ENCODE measurements at regions not wholly inside any gene's neighbourhood (a gene's known extent, or its start where the extent isn't known, plus 50 kb on each side); places are given as distances from the start of the nearest gene placed in this dataset.

DNA sequence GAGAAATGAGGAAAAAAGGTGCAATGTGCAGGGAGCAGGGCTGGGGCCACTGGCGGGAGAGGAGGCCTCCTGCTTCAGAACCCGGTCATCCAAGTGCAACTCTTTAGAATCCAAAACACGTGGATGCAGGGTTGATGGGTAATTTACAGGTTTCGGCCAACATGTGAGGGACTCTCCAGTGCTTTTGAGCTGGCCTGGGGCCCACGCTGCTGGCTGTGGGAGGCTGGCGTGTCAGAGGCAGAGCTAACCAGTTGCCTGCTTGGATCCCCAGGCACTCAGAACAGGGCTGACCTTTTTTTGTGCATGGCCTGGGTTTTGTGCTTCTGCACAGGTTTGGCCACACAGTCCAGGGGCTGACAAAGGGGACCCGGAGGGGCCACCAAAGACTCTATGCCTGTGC is 61.6 kb downstream of the GADD45G start:
- TF ChIP-seq, protein P1, sequence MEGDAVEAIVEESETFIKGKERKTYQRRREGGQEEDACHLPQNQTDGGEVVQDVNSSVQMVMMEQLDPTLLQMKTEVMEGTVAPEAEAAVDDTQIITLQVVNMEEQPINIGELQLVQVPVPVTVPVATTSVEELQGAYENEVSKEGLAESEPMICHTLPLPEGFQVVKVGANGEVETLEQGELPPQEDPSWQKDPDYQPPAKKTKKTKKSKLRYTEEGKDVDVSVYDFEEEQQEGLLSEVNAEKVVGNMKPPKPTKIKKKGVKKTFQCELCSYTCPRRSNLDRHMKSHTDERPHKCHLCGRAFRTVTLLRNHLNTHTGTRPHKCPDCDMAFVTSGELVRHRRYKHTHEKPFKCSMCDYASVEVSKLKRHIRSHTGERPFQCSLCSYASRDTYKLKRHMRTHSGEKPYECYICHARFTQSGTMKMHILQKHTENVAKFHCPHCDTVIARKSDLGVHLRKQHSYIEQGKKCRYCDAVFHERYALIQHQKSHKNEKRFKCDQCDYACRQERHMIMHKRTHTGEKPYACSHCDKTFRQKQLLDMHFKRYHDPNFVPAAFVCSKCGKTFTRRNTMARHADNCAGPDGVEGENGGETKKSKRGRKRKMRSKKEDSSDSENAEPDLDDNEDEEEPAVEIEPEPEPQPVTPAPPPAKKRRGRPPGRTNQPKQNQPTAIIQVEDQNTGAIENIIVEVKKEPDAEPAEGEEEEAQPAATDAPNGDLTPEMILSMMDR (IDR thresholded peaks at IDR 0.05; ENCODE audit: low read length): no peak
- TF ChIP-seq EZH2 (IDR thresholded peaks at IDR 0.05; ENCODE audit: borderline replicate concordance, low read length): no peak

Data from OCI-LY1 (cell line).